ENCODE measurements at regions not wholly inside any gene's neighbourhood (a gene's known extent, or its start where the extent isn't known, plus 50 kb on each side); places are given as distances from the start of the nearest gene placed in this dataset.

- TF ChIP-seq CTCF (IDR thresholded peaks at IDR 0.05; ENCODE audit: extremely low read depth in 1 of 2, insufficient read depth in 1 of 2, low read depth in 1 of 2, low read length in 2 of 2) (no peak), MAX (IDR thresholded peaks at IDR 0.05; ENCODE audit: insufficient read depth, insufficient read length) (no peak), EZH2 (IDR thresholded peaks at IDR 0.05; ENCODE audit: borderline replicate concordance, low read depth, low read length, severe bottlenecking) (no peak), FOS (IDR thresholded peaks at IDR 0.05; ENCODE audit: borderline replicate concordance, insufficient read depth, low read length) (no peak), POLR2A (IDR thresholded peaks at IDR 0.05; ENCODE audit: low read depth, low read length) (no peak), POLR2AphosphoS5 (IDR thresholded peaks at IDR 0.05; ENCODE audit: insufficient read depth, low read depth, low read length) (no peak), GATA2 (IDR thresholded peaks at IDR 0.05; ENCODE audit: insufficient read depth, insufficient read length, low read depth, low read length) (no peak), JUN (IDR thresholded peaks at IDR 0.05; ENCODE audit: borderline replicate concordance, insufficient read depth, insufficient read length, low read depth) (no peak)
Observed at GRCh38 chr21:26635681-26636080, 62.6 kb upstream of the CYYR1 start.
